ENCODE measurements at regions not wholly inside any gene's neighbourhood (a gene's known extent, or its start where the extent isn't known, plus 50 kb on each side); places are given as distances from the start of the nearest gene placed in this dataset.

GRCh38 chr5:159751459-159751858 lies 164.8 kb upstream of the ADRA1B start:
- no peak for TF ChIP-seq GATA3 (IDR thresholded peaks at IDR 0.05; ENCODE audit: low read depth, low read length)
- no peak for TF ChIP-seq GATA2 (IDR thresholded peaks at IDR 0.05; ENCODE audit: low read depth, low read length)

All from SH-SY5Y (cell line).